ENCODE measurements at regions not wholly inside any gene's neighbourhood (a gene's known extent, or its start where the extent isn't known, plus 50 kb on each side); places are given as distances from the start of the nearest gene placed in this dataset.

- no peak overlapping the region for H3K27ac Mint-ChIP-seq
- H3K4me1 ChIP-seq (ENCODE audit: control insufficient read depth, insufficient read depth, low read length): no peaks in the 10 kb centered on the region
- no peaks in the 10 kb centered on the region for H3K9me3 ChIP-seq (ENCODE audit: control insufficient read depth, insufficient read depth, low read length)
- DNase-seq (no peak), ATAC-seq (no peak)
- no peak overlapping the region for H3K4me3 Mint-ChIP-seq
- H3K36me3 Mint-ChIP-seq: peaks cover 11% of the 10 kb centered on the region
- intact Hi-C loops (cut with micrococcal nuclease): no loop called here
- WGBS (ENCODE audit: insufficient coverage): 83% methylated on average over 15 of the region's 15 CpGs
- H3K9me3 Mint-ChIP-seq: peaks cover 0 to 4% of the 10 kb centered on the region in 2 donors
- no peaks in the 10 kb centered on the region for H3K27me3 ChIP-seq (ENCODE audit: control insufficient read depth, insufficient read depth, low read length)
- H3K36me3 ChIP-seq (ENCODE audit: control insufficient read depth, insufficient read depth, low read length): no peaks in the 10 kb centered on the region
- TF ChIP-seq CTCF (IDR thresholded peaks at IDR 0.05): no peak
- no peak overlapping the region for H3K27ac ChIP-seq (ENCODE audit: low read length)
- no peak overlapping the region for H3K4me3 ChIP-seq (ENCODE audit: low read length)
- H3K27me3 Mint-ChIP-seq (ENCODE audit: low read depth in 2 of 2): peaks cover 41 to 43% of the 10 kb centered on the region in 2 donors
- no peaks in the 10 kb centered on the region for H3K4me1 Mint-ChIP-seq
Measured at GRCh38 chr14:101492716-101493115, 68.6 kb upstream of the DIO3 start.

GRCh38 chr14:101494826-101495225, 66.5 kb upstream of the DIO3 start:
- 78% methylated on average over 7 of the region's 7 CpGs for WGBS (ENCODE audit: insufficient coverage)
- Histone ChIP-seq H3K4me1 (ENCODE audit: control insufficient read depth, insufficient read depth, low read length) (no peaks in the 10 kb centered on the region), H3K27ac (ENCODE audit: low read length) (no peak overlapping the region), H3K36me3 (ENCODE audit: control insufficient read depth, insufficient read depth, low read length) (no peaks in the 10 kb centered on the region), H3K27me3 (ENCODE audit: control insufficient read depth, insufficient read depth, low read length) (no peaks in the 10 kb centered on the region), H3K9me3 (ENCODE audit: control insufficient read depth, insufficient read depth, low read length) (no peaks in the 10 kb centered on the region), H3K4me3 (ENCODE audit: low read length) (no peak overlapping the region)
- H3K4me3 Mint-ChIP-seq: no peak overlapping the region
- no peaks in the 10 kb centered on the region for H3K9me3 Mint-ChIP-seq
- TF ChIP-seq CTCF (IDR thresholded peaks at IDR 0.05): no peak
- no peak overlapping the region for H3K27ac Mint-ChIP-seq
- H3K4me1 Mint-ChIP-seq: no peaks in the 10 kb centered on the region
- ATAC-seq (no peak), DNase-seq (no peak)
- peaks cover 28 to 29% of the 10 kb centered on the region in 2 donors for H3K27me3 Mint-ChIP-seq (ENCODE audit: low read depth in 2 of 2)
- intact Hi-C loops (cut with micrococcal nuclease): no loop called here
- no peaks in the 10 kb centered on the region for H3K36me3 Mint-ChIP-seq

GRCh38 chr14:101495284-101495683, 66.0 kb upstream of the DIO3 start:
- H3K4me3 Mint-ChIP-seq: no peak overlapping the region
- TF ChIP-seq CTCF (IDR thresholded peaks at IDR 0.05): no peak
- no peaks in the 10 kb centered on the region for H3K9me3 ChIP-seq (ENCODE audit: control insufficient read depth, insufficient read depth, low read length)
- no peaks in the 10 kb centered on the region for H3K36me3 Mint-ChIP-seq
- no peaks in the 10 kb centered on the region for H3K36me3 ChIP-seq (ENCODE audit: control insufficient read depth, insufficient read depth, low read length)
- peaks cover 24 to 26% of the 10 kb centered on the region in 2 donors for H3K27me3 Mint-ChIP-seq (ENCODE audit: low read depth in 2 of 2)
- no peaks in the 10 kb centered on the region for H3K27me3 ChIP-seq (ENCODE audit: control insufficient read depth, insufficient read depth, low read length)
- 92% methylated on average over 3 of the region's 3 CpGs for WGBS (ENCODE audit: insufficient coverage)
- no peak for DNase-seq
- ATAC-seq: no peak
- no peaks in the 10 kb centered on the region for H3K9me3 Mint-ChIP-seq
- H3K4me1 Mint-ChIP-seq: no peaks in the 10 kb centered on the region
- no peak overlapping the region for H3K27ac ChIP-seq (ENCODE audit: low read length)
- intact Hi-C loops (cut with micrococcal nuclease): no loop called here
- no peak overlapping the region for H3K27ac Mint-ChIP-seq
- H3K4me3 ChIP-seq (ENCODE audit: low read length): no peak overlapping the region
- H3K4me1 ChIP-seq (ENCODE audit: control insufficient read depth, insufficient read depth, low read length): no peaks in the 10 kb centered on the region
